ENCODE measurements at regions not wholly inside any gene's neighbourhood (a gene's known extent, or its start where the extent isn't known, plus 50 kb on each side); places are given as distances from the start of the nearest gene placed in this dataset.
A peak's percentile ranks its signal among the peaks of the same experiment; 100 is the strongest.

DNA sequence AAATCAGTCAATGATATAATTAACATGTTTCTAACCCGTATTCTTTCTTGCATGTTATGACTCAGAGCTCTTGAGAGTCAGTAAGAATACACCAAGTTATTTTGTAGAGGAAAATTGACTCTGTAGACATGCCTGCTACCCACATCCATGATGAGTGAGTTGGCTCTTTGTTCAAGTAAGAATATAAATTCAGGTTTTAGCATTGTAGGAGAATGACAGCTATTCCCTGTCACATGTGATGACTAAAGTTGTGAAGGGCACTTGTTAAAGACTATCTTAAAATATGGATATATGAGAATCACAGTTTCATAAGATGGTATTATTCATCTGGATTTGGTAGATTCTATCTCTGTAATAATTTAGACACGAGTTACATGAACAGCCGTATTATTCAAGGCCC lies 209.1 kb downstream of the CCDC59 start:
- DNase-seq, result no peak

DNA sequence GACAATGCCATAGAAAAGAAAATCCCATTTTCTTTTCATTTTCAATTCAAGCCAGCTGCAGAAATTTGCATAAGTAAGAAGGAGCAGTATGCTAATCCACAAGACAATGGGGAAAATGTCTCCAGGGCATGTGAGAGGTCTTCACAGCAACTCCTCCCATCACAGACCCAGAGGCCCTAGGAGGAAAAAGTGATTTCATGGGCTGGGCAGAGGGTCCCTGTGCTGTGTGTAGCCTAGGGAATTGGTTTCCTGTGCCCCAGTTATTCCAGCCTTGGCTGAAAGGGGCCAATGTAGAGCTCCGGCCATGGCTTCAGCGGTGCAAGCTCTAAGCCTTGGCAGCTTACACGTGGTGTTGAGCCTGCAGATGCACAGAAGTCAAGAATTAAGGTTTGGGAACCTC lies 211.4 kb downstream of the CCDC59 start:
- no peak for DNase-seq

DNA sequence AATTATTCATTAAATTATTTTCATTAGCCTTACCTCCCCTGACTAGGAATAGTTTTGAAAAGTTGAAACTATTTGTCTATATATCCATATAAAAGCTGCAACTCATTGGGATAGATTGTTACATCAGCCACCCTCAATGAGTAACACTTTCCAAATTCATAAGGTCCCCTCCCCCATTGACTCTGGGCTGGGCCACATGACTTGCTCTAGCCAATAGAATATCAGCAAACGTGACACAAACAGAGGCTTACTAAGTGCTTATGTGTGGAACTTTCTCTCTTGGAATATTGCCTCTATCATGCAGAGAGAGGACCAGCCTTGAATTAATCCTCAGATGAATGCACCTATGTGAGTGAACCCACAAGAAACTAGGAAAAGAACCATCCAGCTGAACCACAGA lies 213.7 kb downstream of the CCDC59 start:
- no peak for DNase-seq

GRCh38 chr12:82132390-82132789 lies 225.8 kb downstream of the CCDC59 start:
- DNase-seq, result no peak

DNA sequence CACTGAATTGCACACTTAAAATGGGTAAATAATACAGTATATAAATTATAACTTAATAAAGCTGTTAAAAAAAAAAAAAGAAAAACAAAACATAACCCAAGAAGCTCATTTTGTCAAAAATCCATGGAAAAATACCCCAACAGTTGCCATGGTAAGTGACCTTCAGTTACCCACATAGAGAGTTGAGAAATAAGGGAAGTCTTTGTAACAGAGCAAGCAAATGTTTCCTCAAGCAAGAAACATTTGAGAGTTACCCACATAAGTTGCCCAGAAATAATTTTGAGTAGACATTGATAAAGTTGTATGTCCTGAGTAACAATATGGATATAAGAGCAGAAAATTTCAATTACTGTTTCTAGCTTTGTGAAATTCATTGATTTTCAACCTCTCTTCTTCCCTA lies 227.4 kb downstream of the CCDC59 start:
- DNase-seq, result no peak

- DNase-seq, result no peak
Observed at GRCh38 chr12:82124711-82125380, 233.3 kb downstream of the CCDC59 start.

- DNase-seq, result no peak
Observed at GRCh38 chr12:82121545-82121944, 236.6 kb downstream of the CCDC59 start.

DNA sequence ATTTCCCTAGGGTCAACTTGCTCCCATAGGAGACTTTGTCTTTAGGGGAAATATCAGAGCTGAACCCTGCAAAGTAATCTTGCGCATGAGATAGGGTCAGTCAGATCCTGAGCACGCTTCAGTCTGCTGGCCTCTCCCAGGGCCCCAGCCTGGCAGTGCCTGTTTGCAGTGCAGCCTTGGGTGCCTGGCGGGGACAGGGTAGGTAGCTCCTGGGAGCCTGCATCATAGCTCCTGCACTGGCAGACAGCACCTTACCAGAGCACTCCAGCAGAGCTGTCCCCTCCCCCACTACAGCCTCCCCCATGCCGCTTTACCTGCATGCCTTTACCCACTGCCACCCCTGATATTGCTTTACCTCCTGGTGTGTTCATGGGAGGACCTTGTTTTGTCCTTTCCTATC lies 237.3 kb downstream of the CCDC59 start:
- no peak for DNase-seq

DNA sequence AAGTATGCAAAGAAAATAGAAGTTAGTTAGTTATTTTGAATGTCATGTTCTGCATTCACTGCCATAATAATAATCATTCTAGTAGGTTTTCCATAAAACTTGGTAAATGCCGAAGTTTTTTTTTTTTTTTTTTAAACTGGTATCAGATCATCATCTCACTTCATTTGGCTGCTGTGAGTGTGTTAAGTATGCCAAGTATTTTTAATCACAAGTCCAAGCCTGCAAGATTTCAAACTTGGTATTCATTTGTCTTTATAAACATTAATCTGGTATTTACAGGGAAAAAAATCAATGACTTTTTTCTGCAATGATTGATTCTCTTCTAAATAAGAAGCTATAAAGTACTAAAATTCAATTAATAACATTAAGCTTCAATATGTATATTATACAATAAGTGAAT lies 248.9 kb downstream of the CCDC59 start:
- DNase-seq, result no peak

GRCh38 chr12:82108615-82109014 lies 249.6 kb downstream of the CCDC59 start:
- DNase-seq, result no peak

DNA sequence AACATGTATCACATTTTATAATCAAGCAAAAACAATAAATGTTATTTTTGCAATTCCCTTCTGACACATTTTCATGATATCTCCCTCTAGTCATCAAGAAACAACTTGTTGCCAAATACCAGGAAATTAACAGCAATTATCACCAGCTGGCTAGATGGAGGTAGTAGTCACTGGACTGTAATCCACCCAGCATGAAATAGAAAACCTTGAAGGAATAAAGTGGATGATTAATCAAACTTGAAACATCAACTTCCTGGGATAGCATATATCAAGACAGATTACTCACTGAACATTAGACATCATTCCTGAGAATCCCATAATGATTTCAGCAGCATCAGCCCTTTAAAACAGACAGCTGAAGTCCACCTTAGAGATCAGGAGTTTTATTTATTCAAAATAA lies 259.0 kb downstream of the CCDC59 start:
- DNase-seq, result no peak

GRCh38 chr12:82097877-82098276 lies 260.3 kb downstream of the CCDC59 start:
- no peak for DNase-seq

DNA sequence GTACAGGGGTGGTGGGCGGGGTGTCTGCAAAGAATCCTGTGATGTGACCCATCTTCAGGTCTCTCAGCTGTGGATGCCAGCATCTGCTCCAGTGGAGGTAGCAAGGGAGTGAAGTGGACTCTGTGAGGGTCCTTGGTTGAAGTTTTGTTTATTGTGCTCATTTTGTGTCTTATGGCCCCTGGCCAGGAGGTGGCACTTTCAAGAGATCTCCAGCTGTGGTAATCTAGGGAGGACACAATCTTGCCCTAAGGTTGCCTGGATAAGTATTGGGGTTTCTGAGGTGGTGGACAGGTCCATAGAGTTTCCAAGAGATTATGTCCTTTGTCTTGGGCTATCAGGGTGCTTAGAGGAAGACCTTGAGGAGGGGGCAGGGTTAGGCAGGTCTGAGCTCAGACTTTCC lies 260.7 kb downstream of the CCDC59 start:
- no peak for DNase-seq

GRCh38 chr12:82090165-82090564 lies 268.0 kb downstream of the CCDC59 start:
- DNase-seq, result no peak

GRCh38 chr12:82089369-82090121 lies 268.6 kb downstream of the CCDC59 start:
- no peak for DNase-seq

DNA sequence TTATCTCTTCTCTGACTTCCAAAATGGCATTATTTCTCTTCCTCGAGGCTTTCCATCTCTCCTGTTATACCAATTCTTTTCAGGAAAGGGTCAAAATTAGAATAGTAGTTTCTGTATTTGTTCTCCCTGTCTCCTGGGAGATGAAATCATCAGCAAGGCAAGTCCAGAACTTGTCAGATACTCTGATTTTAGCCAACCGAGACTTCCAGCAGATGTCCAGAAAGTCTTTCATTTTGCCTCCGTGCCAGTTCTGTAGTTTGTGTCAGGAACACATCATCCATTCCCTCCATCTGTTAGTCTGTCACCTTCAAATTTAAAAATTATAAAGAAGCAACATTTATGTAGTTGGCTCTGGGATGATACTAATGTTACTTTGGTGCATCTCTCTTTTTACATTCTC lies 275.7 kb downstream of the CCDC59 start:
- DNase-seq, result peak; percentile 40

DNA sequence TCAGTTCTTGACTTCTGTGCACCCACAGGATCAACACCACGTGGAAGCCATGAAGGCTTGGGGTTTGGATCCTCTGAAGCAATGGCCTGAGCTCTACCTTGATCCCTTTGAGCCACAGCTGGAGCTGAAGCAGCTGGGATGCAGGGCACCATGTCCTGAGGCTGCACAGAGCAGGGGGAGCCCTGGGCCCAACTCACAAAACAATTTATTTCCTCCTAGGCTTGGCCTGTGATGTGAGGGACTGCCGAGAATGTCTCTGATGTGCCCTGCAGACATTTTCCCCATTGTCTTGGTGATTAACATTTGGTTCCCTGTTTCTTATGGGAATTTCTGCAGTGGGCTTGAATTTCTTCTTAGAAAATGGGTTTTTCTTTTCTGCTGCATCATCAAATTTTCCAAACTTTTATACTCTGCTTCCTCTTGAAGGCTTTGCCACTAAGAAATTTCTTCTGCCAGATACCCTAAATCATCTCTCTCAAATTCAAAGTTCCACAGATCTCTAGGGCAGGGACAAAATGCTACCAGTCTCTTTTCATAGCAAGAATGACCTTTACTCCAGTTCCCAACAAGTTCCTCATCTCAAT lies 288.2 kb downstream of the CCDC59 start:
- no peak for DNase-seq

DNA sequence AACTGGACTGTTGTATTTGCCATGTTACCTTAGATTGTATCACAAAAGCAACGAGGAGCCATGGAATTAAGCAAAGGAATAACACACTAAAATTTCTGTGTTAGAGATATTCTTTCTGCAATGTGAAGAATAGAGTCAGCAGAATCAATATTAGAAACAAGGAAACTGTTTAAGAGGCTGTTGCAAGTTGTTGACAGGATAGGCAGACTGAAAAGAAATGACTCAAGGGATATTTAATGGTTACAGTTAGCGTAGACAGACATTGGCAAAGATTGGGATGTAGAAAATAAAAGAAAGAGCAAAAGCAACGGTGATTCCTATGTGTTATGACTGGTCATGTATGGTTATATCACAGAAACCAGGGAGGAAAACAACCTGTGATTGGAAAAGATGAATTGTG lies 299.0 kb upstream of the PPFIA2 start:
- no peak for DNase-seq

DNA sequence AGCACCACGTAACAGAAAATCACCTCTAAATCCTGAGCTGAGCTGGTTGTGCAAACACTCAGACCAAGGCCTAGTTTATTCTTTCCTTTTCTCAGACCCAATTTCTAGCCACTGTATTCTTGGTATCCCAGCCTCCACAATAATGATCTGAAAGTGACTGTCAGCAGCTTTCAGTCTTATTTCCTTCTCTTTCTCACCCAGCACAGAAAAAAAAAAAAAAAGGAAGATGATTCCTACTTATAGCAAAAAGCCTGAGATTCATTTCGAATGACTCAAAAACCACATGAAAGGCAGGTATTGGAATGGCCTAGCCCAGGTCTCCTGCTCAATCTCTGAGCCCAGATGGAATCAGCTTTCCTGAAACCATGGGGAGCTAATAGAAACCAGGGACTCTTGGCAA lies 298.6 kb upstream of the PPFIA2 start:
- DNase-seq, result no peak

DNA sequence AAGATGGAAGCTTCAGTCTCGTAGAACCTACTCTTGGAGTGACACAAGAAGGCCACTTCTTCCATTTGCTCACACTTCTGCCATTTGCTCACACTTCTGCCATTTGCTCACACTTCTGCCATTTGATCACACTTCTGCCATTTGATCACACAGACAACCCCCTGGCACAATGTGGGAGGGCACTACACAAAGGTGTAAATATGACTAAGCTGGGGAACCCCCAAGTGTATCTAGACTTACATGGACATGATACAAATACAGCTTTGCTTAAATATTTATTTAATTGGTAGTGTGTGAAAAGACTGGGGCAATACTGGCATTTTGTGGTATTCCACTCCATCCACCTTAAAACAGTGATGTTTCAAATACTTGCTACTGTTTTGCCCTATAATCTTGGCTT lies 296.2 kb upstream of the PPFIA2 start:
- DNase-seq, result no peak

- no peak for DNase-seq
Observed at GRCh38 chr12:82054566-82054965, 295.4 kb upstream of the PPFIA2 start.

- DNase-seq, result peak; percentile 25
Observed at GRCh38 chr12:82047446-82047845, 288.3 kb upstream of the PPFIA2 start.

- DNase-seq, result no peak
Observed at GRCh38 chr12:82040987-82041743, 282.0 kb upstream of the PPFIA2 start.

- DNase-seq, result no peak
Observed at GRCh38 chr12:82034769-82035168, 275.6 kb upstream of the PPFIA2 start.
